ENCODE measurements at regions not wholly inside any gene's neighbourhood (a gene's known extent, or its start where the extent isn't known, plus 50 kb on each side); places are given as distances from the start of the nearest gene placed in this dataset.

GRCh38 chr18:44626236-44626635 lies 54.5 kb upstream of the SETBP1 start:
- TF ChIP-seq CTCF (conservative IDR thresholded peaks at IDR 0.05; ENCODE audit: low read depth, low read length) = no peak
- TF ChIP-seq EZH2 (IDR thresholded peaks at IDR 0.05; ENCODE audit: borderline replicate concordance, low read depth, low read length, poor library complexity, severe bottlenecking) = no peak

Measured in A673 (cell line).